ENCODE measurements at regions not wholly inside any gene's neighbourhood (a gene's known extent, or its start where the extent isn't known, plus 50 kb on each side); places are given as distances from the start of the nearest gene placed in this dataset.

- H3K27me3 ChIP-seq: no peaks in the 10 kb centered on the region
- H3K4me1 ChIP-seq (ENCODE audit: control insufficient read depth in 1 of 2, insufficient read depth in 1 of 2, low read depth in 1 of 2, low read length in 1 of 2): no peaks in the 10 kb centered on the region
- no peak for TF ChIP-seq CTCF (IDR thresholded peaks at IDR 0.05)
Observed at GRCh38 chr16:5541356-5541755, 443.8 kb upstream of the EEF2KMT start.

GRCh38 chr16:5537347-5537746 lies 439.8 kb upstream of the EEF2KMT start:
- Histone ChIP-seq H3K4me1 (ENCODE audit: control insufficient read depth in 1 of 2, insufficient read depth in 1 of 2, low read depth in 1 of 2, low read length in 1 of 2) (no peaks in the 10 kb centered on the region), H3K4me3 (ENCODE audit: low read depth in 1 of 2, low read length in 1 of 2) (no peak overlapping the region), H3K27ac (no peak overlapping the region), H3K9me3 (no peaks in the 10 kb centered on the region), H3K36me3 (no peaks in the 10 kb centered on the region), H3K27me3 (no peaks in the 10 kb centered on the region)
- TF ChIP-seq CTCF (IDR thresholded peaks at IDR 0.05): no peak

More at GRCh38 chr16:5541356-5541755, 443.8 kb upstream of the EEF2KMT start:
- H3K27ac ChIP-seq: no peak overlapping the region
- H3K9me3 ChIP-seq: no peaks in the 10 kb centered on the region
- H3K4me3 ChIP-seq (ENCODE audit: low read depth in 1 of 2, low read length in 1 of 2): no peak overlapping the region
- H3K36me3 ChIP-seq: no peaks in the 10 kb centered on the region

- H3K9me3 ChIP-seq: no peaks in the 10 kb centered on the region
- TF ChIP-seq CTCF (IDR thresholded peaks at IDR 0.05): no peak
Observed at GRCh38 chr16:5533321-5533888, 435.8 kb upstream of the EEF2KMT start.

GRCh38 chr16:5527817-5528216 lies 430.2 kb upstream of the EEF2KMT start:
- Histone ChIP-seq H3K27ac (no peak overlapping the region), H3K36me3 (no peaks in the 10 kb centered on the region), H3K27me3 (peaks cover 24% of the 10 kb centered on the region), H3K9me3 (no peaks in the 10 kb centered on the region), H3K4me1 (ENCODE audit: control insufficient read depth in 1 of 2, insufficient read depth in 1 of 2, low read depth in 1 of 2, low read length in 1 of 2) (no peaks in the 10 kb centered on the region), H3K4me3 (ENCODE audit: low read depth in 1 of 2, low read length in 1 of 2) (no peak overlapping the region)
- no peak for TF ChIP-seq CTCF (IDR thresholded peaks at IDR 0.05)

More at GRCh38 chr16:5533321-5533888, 435.8 kb upstream of the EEF2KMT start:
- no peaks in the 10 kb centered on the region for H3K36me3 ChIP-seq
- no peak overlapping the region for H3K27ac ChIP-seq
- no peaks in the 10 kb centered on the region for H3K27me3 ChIP-seq
- H3K4me1 ChIP-seq (ENCODE audit: control insufficient read depth in 1 of 2, insufficient read depth in 1 of 2, low read depth in 1 of 2, low read length in 1 of 2): no peaks in the 10 kb centered on the region
- no peak overlapping the region for H3K4me3 ChIP-seq (ENCODE audit: low read depth in 1 of 2, low read length in 1 of 2)

GRCh38 chr16:5526826-5527225 lies 429.2 kb upstream of the EEF2KMT start:
- no peak overlapping the region for H3K4me3 ChIP-seq (ENCODE audit: low read depth in 1 of 2, low read length in 1 of 2)
- H3K27me3 ChIP-seq: peaks cover 24% of the 10 kb centered on the region
- no peak overlapping the region for H3K27ac ChIP-seq
- no peaks in the 10 kb centered on the region for H3K36me3 ChIP-seq
- H3K9me3 ChIP-seq: no peaks in the 10 kb centered on the region
- no peaks in the 10 kb centered on the region for H3K4me1 ChIP-seq (ENCODE audit: control insufficient read depth in 1 of 2, insufficient read depth in 1 of 2, low read depth in 1 of 2, low read length in 1 of 2)
- TF ChIP-seq CTCF (IDR thresholded peaks at IDR 0.05): no peak

All from neutrophil (primary cell).